ENCODE measurements at regions not wholly inside any gene's neighbourhood (a gene's known extent, or its start where the extent isn't known, plus 50 kb on each side); places are given as distances from the start of the nearest gene placed in this dataset.

DNA sequence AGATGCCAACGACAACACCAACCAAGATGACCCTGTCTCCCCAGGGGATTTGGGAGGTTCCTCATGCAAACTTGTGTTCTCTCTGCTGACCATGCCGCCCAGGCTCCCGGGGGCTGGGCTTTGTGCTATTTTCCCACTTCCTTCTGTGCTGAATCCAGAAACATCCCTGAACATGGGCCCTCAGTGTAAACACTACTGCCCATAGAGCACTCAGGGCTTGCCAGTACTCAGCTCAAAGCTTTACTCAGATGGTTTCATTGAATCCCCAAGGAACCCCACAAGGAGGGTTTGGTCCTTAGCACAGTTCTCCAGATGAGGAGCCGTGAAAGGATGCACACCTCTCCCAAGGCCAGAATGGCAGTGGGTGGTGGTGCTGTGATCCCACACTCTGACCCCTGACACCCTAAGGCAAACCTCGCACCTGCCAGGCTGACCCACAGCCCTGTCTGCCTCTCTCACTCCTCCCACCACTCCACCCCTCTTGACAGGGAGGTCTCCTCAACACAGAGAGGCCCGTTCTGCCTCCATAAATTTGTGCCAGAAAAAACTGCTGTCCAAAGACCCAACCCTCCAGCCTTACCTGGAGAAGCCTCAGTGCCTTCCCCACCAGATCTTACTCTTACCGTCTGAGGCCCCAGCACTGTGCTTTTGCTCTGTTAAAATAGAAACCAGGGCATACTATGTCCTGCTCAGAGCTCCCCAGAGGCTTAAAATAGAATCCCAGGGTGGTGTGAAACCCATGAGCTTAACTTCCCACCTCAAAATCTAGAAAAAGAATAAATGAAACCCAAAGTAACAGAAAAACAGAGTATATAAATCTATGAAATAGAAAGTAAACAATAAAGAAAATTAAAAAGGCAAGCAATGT, 283.0 kb upstream of the CDH4 start:
- CTCF ChIA-PET: no interaction called here
- POLR2A ChIA-PET: no interaction called here
- TF ChIP-seq, protein P1, sequence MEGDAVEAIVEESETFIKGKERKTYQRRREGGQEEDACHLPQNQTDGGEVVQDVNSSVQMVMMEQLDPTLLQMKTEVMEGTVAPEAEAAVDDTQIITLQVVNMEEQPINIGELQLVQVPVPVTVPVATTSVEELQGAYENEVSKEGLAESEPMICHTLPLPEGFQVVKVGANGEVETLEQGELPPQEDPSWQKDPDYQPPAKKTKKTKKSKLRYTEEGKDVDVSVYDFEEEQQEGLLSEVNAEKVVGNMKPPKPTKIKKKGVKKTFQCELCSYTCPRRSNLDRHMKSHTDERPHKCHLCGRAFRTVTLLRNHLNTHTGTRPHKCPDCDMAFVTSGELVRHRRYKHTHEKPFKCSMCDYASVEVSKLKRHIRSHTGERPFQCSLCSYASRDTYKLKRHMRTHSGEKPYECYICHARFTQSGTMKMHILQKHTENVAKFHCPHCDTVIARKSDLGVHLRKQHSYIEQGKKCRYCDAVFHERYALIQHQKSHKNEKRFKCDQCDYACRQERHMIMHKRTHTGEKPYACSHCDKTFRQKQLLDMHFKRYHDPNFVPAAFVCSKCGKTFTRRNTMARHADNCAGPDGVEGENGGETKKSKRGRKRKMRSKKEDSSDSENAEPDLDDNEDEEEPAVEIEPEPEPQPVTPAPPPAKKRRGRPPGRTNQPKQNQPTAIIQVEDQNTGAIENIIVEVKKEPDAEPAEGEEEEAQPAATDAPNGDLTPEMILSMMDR (IDR thresholded peaks at IDR 0.05; ENCODE audit: control extremely low read depth, extremely low read depth, low read depth, missing control alignments): no peak
- DNase-seq (ENCODE audit: extremely low spot score): no peak

DNA sequence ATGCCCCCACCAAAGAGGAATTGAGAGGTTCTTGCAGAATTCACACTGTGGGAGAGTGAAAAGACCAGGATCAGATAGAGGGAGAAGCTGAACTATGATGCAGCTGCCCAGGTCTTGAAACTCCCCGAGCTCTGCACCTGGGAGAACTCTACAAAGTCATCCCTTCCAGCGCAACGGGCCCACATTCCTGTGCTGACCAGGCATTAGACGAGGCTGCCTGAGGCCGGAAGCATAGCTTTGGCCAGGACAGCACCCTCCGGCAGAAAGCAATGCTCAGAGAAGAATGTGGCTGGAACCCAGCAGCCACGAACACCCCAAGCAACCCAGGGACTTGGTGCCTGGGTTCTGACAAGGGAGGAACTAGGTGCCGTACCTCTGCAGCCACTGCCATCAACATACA, 281.5 kb upstream of the CDH4 start:
- CTCF ChIA-PET: no interaction called here
- TF ChIP-seq, protein P1 (IDR thresholded peaks at IDR 0.05; ENCODE audit: control extremely low read depth, extremely low read depth, low read depth, missing control alignments): no peak
- POLR2A ChIA-PET: no interaction called here
- DNase-seq (ENCODE audit: extremely low spot score): no peak

GRCh38 chr20:60974022-60974421, 278.0 kb upstream of the CDH4 start:
- ChIA-PET CTCF (no interaction called here), POLR2A (no interaction called here)
- DNase-seq (ENCODE audit: extremely low spot score): no peak
- TF ChIP-seq, protein P1 (IDR thresholded peaks at IDR 0.05; ENCODE audit: control extremely low read depth, extremely low read depth, low read depth, missing control alignments): no peak

DNA sequence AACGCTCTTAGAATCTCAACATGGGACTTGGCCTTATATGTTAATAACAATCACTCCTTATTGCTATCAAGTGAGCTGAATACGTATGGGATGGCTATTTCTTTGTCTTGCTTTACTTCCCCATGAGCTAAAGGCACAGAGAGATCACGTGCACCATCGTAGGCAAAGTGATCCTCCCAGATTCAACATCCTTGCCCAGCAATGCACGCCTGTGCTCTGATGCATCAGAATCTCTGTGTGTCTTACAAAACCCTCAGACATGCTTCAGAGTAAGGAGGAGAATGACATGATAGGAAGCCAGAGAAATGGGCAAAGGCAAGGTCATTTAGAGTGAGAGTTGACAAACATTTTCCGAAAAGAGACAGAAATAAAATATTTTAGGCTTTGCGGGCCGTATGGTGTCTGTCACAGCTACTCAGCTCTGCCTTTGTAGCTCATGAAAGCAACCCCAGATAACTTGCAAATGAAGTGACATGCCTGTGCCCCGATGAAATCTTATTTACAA, 277.6 kb upstream of the CDH4 start:
- ChIA-PET POLR2A (no interaction called here), CTCF (interaction anchor here (1.3 kb wide), 1 partner anchor 11 kb away, joined by 3 read pairs; no protein-coding TSS in a partner anchor)
- DNase-seq (ENCODE audit: extremely low spot score): no peak
- TF ChIP-seq, protein P1 (IDR thresholded peaks at IDR 0.05; ENCODE audit: control extremely low read depth, extremely low read depth, low read depth, missing control alignments): no peak

- POLR2A ChIA-PET: no interaction called here
- CTCF ChIA-PET: no interaction called here
- no peak for DNase-seq (ENCODE audit: extremely low spot score)
- TF ChIP-seq, protein P1 (IDR thresholded peaks at IDR 0.05; ENCODE audit: control extremely low read depth, extremely low read depth, low read depth, missing control alignments): no peak
These were observed 275.9 kb upstream of the CDH4 start for GRCh38 chr20:60976139-60976538.

GRCh38 chr20:60976913-60977312, 275.1 kb upstream of the CDH4 start:
- ChIA-PET POLR2A (no interaction called here), CTCF (no interaction called here)
- no peak for DNase-seq (ENCODE audit: extremely low spot score)
- TF ChIP-seq, protein P1 (IDR thresholded peaks at IDR 0.05; ENCODE audit: control extremely low read depth, extremely low read depth, low read depth, missing control alignments): no peak
